GM10266 (cell line): ENCODE measurements at regions not wholly inside any gene's neighbourhood (a gene's known extent, or its start where the extent isn't known, plus 50 kb on each side); places are given as distances from the start of the nearest gene placed in this dataset.

Source experiments
- DNase-seq: peaks from one replicate; pipeline ENCODE4 v3.0.0; 2012; ENCODE audit errors: extremely low spot score
- TF ChIP-seq, protein P1 (sequence below): IDR thresholded peaks from 2 replicates; pipeline ENCODE4 v1.5.1; 2012; ENCODE audit warnings: mild to moderate bottlenecking, low read depth; ENCODE audit not compliant: control insufficient read depth, insufficient read depth; ENCODE audit errors: missing control alignments

DNA sequence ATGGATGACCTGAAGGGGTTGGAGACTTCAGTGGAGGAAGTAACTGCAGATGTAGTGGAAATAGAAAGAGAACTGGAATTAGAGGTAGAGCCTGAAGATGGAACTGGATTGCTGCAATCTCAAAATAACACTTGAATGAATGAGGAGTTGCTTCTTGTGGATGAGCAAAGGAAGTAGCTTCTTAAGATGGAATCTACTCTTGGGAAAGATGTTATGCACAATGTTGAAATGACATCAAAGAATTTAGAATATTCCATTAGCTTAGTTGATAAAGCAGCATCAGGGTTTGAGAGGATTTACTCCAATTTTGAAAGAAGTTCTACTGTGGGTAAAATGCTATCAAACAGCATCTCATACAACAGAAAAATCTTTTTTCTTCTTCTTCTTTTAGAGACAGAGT, 186.4 kb upstream of the PRKD1 start:
- TF ChIP-seq, protein P1, sequence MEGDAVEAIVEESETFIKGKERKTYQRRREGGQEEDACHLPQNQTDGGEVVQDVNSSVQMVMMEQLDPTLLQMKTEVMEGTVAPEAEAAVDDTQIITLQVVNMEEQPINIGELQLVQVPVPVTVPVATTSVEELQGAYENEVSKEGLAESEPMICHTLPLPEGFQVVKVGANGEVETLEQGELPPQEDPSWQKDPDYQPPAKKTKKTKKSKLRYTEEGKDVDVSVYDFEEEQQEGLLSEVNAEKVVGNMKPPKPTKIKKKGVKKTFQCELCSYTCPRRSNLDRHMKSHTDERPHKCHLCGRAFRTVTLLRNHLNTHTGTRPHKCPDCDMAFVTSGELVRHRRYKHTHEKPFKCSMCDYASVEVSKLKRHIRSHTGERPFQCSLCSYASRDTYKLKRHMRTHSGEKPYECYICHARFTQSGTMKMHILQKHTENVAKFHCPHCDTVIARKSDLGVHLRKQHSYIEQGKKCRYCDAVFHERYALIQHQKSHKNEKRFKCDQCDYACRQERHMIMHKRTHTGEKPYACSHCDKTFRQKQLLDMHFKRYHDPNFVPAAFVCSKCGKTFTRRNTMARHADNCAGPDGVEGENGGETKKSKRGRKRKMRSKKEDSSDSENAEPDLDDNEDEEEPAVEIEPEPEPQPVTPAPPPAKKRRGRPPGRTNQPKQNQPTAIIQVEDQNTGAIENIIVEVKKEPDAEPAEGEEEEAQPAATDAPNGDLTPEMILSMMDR: no peak
- no peak for DNase-seq

DNA sequence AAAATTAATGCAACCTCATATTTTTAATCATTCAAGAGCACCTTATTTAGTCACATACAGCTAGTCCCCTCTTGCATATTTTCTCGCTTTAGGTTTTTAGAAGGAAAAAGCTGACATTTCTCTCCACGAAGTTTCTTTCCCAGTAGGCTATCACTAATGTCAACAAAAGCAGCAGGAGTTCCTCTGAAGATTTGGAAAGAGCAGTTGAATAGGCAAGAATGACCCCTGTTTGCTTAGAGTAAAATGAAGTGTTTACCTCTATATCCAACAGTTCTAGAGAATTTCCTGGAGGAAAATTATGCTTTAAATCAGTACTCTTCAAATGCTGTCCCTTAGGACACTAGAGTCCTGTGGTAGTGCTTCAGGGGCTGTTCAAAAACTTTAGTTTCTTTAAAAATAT, 188.1 kb upstream of the PRKD1 start:
- no peak for DNase-seq
- TF ChIP-seq, protein P1: no peak

DNA sequence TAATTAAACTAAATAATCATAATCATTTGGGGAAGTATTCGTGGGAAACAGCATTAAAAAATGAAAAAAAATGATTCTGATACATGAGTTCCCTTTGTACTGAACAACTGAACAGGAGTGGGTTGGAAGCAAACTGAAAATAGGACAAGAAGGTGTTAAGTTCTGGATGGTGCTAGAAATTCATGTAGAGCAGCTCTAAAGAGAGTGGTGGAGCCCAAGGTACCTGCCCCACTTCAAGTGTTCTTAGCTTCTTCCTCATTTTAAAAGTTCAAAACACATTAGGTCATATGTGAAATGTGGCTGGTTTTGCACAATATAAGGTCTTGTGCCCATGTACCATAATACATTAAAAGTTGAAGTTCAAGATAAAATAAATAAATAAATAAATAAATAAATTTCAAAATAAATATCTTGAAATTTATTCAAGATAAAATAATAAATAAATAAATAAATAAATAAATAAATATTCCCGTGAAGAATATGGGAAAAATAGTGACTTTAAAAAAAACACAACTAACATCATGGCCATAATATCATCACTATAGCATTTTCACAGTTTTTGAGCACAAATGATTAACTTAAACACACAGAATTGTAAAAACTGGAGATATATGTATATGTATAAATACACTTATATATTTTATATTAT, 191.5 kb upstream of the PRKD1 start:
- DNase-seq: no peak
- TF ChIP-seq, protein P1: no peak

DNA sequence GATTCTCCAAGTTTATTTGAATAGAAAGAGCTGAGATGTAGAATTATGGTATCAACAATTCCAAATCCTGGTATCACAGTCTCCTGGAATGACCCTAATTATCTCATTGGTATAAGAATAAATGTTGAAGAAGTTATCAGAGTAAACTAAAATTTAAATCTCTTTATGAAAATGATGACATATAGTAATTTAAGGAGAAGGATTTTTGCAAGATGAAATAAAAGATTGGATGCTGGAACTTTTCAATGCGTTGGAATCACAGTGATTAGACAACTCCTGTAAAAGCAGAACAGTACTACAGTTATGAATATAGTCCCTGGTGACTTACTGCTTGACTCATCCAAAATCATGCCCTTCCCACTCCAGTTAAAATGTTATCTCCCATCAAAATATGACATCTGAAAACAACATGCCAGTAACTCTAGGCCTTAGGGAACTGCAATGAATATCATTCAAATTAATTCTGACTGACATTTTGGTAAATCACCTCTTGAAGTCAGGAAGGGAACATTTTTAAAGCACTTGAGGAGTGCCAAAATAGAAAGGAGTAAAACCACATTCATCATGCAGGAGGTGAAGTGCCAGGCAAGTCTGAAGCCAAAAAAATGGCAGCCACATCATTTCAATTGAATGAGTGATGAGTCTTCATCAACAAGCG, 197.8 kb upstream of the PRKD1 start:
- DNase-seq: no peak
- TF ChIP-seq, protein P1: no peak

DNA sequence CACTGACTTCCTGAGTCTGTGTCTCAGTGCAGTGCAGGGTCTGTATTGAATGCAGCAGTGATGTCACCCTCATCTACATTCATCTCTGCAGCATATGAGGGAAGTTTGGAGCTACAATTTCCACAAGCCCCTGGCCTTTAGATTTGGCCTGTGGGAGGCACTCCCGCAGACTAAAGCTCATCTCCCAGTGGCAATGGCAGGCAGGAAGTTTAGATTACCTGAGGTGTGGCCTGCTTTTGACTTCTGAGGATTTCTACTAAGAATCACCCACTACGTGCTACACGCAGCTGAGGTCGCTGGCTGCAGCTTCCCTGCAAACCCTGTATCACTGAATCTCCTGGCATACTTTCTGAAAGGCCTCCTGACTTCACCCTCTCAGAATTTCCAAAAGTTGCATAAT, 202.2 kb upstream of the PRKD1 start:
- DNase-seq: no peak

DNA sequence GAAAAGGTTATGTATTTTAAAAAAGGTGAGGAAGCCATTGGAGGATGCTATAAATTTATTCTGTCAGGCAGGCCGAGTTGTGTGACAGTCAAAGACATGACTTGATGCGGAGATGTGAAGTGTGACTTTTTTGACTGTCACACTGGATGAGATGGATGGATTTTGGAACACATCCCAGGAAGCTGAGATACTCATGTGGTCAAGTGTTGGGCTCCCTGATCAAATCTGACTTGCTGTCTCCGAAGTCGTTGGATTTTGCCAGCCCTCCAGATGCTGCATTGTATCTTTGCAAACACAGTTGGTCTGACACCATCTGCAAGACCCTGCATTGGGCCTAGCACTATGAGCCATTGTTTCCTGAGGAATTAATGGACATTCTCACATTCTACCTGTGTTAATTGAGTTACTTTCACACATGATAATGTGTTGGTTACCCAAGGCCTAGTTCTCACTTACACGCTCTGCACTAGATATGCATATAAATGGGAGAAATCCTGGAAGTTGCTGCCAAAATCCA, 204.0 kb upstream of the PRKD1 start:
- TF ChIP-seq, protein P1: no peak
- DNase-seq: no peak

More for the DNA sequence above, 202.2 kb upstream of the PRKD1 start:
- TF ChIP-seq, protein P1: no peak

DNA sequence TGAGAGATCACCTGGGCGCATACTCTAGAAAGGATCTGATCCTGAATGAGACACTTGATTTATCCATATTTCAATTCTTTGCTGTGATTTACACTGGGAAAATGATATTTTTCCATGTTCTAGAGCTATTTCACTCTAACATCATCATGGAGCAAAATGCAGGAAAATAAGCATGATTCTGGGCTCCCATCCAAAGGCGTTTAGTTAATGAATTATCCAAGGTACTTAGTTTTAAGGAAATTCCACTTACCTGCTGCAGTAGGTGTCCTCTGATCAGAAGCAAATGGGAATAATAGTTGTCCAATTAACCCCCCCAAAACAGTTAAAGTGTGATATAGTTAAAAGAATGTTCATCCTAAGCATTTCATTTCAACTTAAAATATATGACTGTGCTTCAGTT, 204.5 kb upstream of the PRKD1 start:
- TF ChIP-seq, protein P1: no peak
- DNase-seq: no peak
